ENCODE measurements at regions not wholly inside any gene's neighbourhood (a gene's known extent, or its start where the extent isn't known, plus 50 kb on each side); places are given as distances from the start of the nearest gene placed in this dataset.

DNA sequence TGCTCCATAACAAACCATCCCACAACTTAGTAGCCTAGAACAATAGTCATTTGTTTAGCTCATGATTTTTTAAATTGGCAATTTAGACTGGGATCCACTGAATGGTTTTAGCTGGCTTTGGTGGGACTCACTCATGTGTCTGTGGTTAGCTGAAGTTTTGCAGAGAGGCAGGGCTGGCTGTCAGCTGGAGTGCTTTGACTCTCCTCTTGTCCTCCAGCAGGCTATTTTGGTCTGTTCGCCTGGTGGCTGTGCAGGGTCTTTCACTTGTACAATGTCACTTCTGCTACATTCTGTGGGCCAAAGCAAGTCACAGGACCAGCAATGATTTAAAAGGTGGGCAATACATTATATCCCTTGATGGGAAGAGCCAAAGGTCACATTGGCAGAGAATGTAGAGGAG, 1146.5 kb downstream of the ROBO2 start:
- intact Hi-C loops (cut with DNase I) = no loop called here
- DNase-seq = no peak
- 54 to 79% methylated on average over 1 of the region's 1 CpG for WGBS, 2 donors
- ATAC-seq = no peak
- Histone ChIP-seq H3K36me3 (no peaks in the 10 kb centered on the region), H3K27ac (no peak overlapping the region), H3K4me3 (no peak overlapping the region), H3K9me3 (no peaks in the 10 kb centered on the region), H3K27me3 (no peaks in the 10 kb centered on the region), H3K4me1 (no peaks in the 10 kb centered on the region)
- no peak for FAIRE-seq
- TF ChIP-seq, protein P1, sequence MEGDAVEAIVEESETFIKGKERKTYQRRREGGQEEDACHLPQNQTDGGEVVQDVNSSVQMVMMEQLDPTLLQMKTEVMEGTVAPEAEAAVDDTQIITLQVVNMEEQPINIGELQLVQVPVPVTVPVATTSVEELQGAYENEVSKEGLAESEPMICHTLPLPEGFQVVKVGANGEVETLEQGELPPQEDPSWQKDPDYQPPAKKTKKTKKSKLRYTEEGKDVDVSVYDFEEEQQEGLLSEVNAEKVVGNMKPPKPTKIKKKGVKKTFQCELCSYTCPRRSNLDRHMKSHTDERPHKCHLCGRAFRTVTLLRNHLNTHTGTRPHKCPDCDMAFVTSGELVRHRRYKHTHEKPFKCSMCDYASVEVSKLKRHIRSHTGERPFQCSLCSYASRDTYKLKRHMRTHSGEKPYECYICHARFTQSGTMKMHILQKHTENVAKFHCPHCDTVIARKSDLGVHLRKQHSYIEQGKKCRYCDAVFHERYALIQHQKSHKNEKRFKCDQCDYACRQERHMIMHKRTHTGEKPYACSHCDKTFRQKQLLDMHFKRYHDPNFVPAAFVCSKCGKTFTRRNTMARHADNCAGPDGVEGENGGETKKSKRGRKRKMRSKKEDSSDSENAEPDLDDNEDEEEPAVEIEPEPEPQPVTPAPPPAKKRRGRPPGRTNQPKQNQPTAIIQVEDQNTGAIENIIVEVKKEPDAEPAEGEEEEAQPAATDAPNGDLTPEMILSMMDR (IDR thresholded peaks at IDR 0.05) = no peak

DNA sequence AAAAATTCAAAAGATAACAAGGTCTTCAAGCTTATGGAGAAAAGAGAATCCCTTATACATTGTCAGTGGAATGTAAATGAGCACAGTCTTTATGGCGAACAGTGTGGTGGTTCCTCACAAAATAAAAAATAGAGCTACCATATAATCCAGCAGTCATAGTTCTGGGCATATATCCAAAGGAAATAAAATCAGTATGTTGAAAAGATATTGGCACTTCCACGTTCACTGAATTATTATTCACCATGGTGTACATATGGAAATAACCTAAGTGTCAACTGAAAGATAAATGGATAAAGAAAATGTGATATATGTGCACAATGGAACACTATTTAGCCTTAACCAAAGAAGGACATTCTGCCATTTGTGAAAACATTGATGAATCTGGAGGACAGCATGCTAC, 1161.2 kb downstream of the ROBO2 start:
- TF ChIP-seq, protein P1 (IDR thresholded peaks at IDR 0.05) = no peak

DNA sequence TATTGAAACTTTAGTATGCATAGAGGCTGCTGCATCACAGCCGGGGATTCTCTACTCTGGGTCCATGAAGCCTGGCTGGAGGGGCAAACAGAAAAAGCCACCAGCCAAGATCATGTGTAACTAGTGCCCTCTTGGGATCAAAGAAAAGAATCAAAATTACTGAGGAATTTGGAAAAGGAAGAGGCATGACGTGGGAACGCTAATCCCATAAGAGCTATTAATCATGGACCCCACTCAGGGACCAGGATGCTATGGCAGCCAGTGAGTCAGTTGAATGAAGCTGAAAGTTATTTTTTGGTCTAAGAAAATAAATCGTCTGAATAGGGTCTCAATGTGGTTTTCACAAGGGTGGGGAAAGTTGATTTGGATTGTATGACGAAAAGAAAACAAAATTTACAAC, 1165.1 kb downstream of the ROBO2 start:
- no peaks in the 10 kb centered on the region for H3K9me3 ChIP-seq
- no peaks in the 10 kb centered on the region for H3K36me3 ChIP-seq
- H3K4me3 ChIP-seq = no peak overlapping the region
- WGBS, 2 donors = 21 to 36% methylated on average over 5 of the region's 5 CpGs
- H3K4me1 ChIP-seq = no peaks in the 10 kb centered on the region
- ATAC-seq = no peak
- H3K27me3 ChIP-seq = no peaks in the 10 kb centered on the region
- TF ChIP-seq, protein P1 (IDR thresholded peaks at IDR 0.05) = no peak
- H3K27ac ChIP-seq = no peak overlapping the region
- DNase-seq = no peak
- intact Hi-C loops (cut with DNase I) = no loop called here
- no peak for FAIRE-seq

More for the DNA sequence above, 1161.2 kb downstream of the ROBO2 start:
- Histone ChIP-seq H3K4me1 (no peaks in the 10 kb centered on the region), H3K9me3 (no peaks in the 10 kb centered on the region), H3K36me3 (no peaks in the 10 kb centered on the region), H3K27me3 (no peaks in the 10 kb centered on the region), H3K27ac (no peak overlapping the region), H3K4me3 (no peak overlapping the region)
- intact Hi-C loops (cut with DNase I) = no loop called here
- FAIRE-seq (no peak), ATAC-seq (no peak), DNase-seq (no peak)
- 43 to 56% methylated on average over 2 of the region's 2 CpGs for WGBS, 2 donors

DNA sequence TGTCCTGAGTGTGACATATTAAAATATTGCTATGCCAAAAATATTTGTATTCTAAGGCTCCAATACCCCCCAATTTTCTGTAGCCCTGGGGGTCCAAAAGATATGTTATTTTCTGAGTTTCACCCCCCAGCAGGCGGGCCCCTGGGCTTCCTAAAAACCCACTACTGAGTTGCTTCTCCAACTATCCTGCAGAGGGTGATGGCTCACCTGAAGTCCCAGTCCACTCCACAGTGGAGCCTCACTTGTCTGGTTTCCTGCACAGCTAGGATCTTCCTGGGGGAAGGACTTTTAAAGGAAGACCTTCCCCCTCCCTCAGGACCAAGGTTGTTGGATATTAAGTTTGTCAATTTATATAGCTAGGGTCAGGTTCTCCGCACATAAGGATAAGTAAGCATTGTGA, 1181.4 kb downstream of the ROBO2 start:
- no peak for FAIRE-seq
- 52 to 59% methylated on average over 2 of the region's 2 CpGs for WGBS, 2 donors

DNA sequence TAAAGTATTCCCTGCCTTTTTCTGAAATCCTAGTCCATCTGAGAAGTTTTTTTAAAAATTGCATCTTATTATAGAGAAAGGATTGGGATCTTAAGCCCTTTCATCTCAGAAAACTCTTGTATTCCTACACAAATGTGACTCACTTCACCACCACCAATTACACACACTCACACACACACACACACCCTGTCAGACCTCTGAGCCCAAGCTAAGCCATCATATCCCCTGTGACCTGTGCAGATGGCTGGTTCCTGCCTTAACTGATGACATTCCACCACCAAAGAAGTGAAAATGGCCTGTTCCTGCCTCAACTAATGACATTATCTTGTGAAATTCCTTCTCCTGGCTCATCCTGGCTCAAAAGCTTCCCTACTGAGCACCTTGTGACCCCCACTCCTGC, 1181.9 kb downstream of the ROBO2 start:
- no peak overlapping the region for H3K4me3 ChIP-seq
- no peaks in the 10 kb centered on the region for H3K27me3 ChIP-seq
- H3K4me1 ChIP-seq = no peaks in the 10 kb centered on the region
- TF ChIP-seq, protein P1 (IDR thresholded peaks at IDR 0.05) = no peak
- ATAC-seq (no peak), DNase-seq (no peak), FAIRE-seq (no peak)
- no peak overlapping the region for H3K27ac ChIP-seq
- intact Hi-C loops (cut with DNase I) = no loop called here
- no peaks in the 10 kb centered on the region for H3K36me3 ChIP-seq
- no peaks in the 10 kb centered on the region for H3K9me3 ChIP-seq

More for the DNA sequence above, 1181.4 kb downstream of the ROBO2 start:
- no peaks in the 10 kb centered on the region for H3K4me1 ChIP-seq
- no peak for ATAC-seq
- TF ChIP-seq, protein P1 (IDR thresholded peaks at IDR 0.05) = no peak
- no peaks in the 10 kb centered on the region for H3K27me3 ChIP-seq
- H3K36me3 ChIP-seq = no peaks in the 10 kb centered on the region
- no peak overlapping the region for H3K4me3 ChIP-seq
- H3K9me3 ChIP-seq = no peaks in the 10 kb centered on the region
- H3K27ac ChIP-seq = no peak overlapping the region
- intact Hi-C loops (cut with DNase I) = no loop called here
- no peak for DNase-seq

Measured in pancreas (tissue), 10 donors.